Adipocyte (in vitro differentiated cells): ENCODE measurements at regions not wholly inside any gene's neighbourhood (a gene's known extent, or its start where the extent isn't known, plus 50 kb on each side); places are given as distances from the start of the nearest gene placed in this dataset.
A peak's percentile ranks its signal among the peaks of the same experiment; 100 is the strongest.

Source experiments
- DNase-seq: peaks from one replicate; pipeline ENCODE4 v3.0.0-alpha.2; 2015; ENCODE audit warnings: low read depth
- H3K27me3 ChIP-seq: replicated peaks from 2 replicates; pipeline ENCODE4 v1.7.0; 2013; ENCODE audit warnings: mild to moderate bottlenecking, low read length, moderate library complexity; ENCODE audit not compliant: control insufficient read depth, insufficient read depth
- H3K36me3 ChIP-seq: 2 replicates; pipeline ENCODE4 v1.7.0; 2013; ENCODE audit warnings: low read length, mild to moderate bottlenecking, moderate library complexity; ENCODE audit not compliant: control insufficient read depth, insufficient read depth, severe bottlenecking
- H3K4me1 ChIP-seq: 2 replicates; pipeline ENCODE4 v1.7.0; 2013; ENCODE audit warnings: mild to moderate bottlenecking, low read length, moderate library complexity; ENCODE audit not compliant: control insufficient read depth, insufficient read depth
- H3K4me3 ChIP-seq: 2 replicates; pipeline ENCODE4 v1.7.0; 2013; ENCODE audit warnings: mild to moderate bottlenecking, low read length, moderate library complexity
- H3K9ac ChIP-seq: 2 replicates; pipeline ENCODE4 v1.7.0; 2013; ENCODE audit warnings: mild to moderate bottlenecking, low read length, moderate library complexity
- H3K9me3 ChIP-seq: 2 replicates; pipeline ENCODE4 v1.7.0; 2013; ENCODE audit warnings: mild to moderate bottlenecking, low read length, moderate library complexity; ENCODE audit not compliant: control insufficient read depth

DNA sequence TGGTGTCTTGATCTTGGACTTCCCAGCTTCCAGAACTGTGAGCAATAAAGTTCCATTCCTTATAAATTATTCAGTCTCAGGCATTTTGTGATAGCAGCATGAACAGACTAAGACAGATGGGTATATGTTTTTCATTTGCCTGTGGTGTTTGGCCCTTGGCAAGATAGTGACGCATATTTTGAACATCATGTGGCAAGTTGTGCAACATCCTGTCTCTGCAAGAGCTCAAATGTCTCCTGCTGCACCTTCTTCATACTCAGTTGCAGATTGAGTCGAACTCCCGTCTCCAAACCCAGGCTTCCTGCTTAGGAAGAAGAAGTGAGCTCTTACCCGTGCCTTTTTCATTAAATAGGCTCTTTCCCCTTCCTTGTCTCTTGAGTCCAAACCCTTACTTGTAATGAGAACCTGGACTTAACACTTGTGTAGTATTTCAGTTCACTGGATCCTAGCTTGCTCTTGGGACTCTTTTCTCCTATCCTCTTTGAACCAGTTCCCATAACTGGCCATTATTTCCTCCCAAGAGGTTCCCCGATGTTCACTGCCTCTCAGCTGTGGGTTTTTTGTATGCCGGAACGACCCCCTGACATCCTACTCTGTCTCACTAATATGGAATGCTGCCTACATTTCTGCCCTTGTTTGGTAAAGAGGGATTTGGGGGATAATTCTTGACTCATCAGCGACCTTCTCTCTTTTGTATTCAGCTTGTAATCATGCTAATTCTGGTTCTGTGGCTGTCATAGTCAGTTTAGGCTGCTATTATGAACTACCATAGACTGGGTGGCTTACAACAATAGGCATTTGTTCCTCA is 125.0 kb upstream of the KCNK2 start:
- Histone ChIP-seq H3K9me3 (peaks cover 10% of the 10 kb centered on the region), H3K36me3 (no peaks in the 10 kb centered on the region), H3K4me1 (peaks cover 20% of the 10 kb centered on the region), H3K9ac (peak overlapping the region; percentile 78), H3K4me3 (peak overlapping the region; percentile 67), H3K27me3 (no peaks in the 10 kb centered on the region)
- DNase-seq, result peak; percentile 94

DNA sequence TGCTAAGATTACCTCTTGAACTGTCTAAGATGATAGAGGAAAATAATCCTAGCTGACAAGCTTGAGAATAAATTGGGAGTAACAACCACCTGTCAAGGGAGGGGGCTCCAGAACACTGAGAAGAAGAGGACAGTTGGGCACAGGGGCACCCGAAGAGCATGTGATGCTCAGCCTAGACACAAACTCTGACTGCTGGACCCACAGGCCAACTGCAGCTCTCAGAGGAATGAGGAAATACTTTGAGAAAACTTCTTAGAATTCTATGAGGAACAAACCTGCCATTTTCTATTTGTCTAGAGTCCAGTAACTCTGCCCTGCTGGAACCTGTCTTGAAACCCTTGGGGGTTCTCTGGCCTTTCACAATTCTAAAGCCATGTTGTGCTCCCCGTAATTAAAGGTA is 124.1 kb upstream of the KCNK2 start:
- Histone ChIP-seq H3K4me1 (peaks cover 20% of the 10 kb centered on the region), H3K27me3 (no peaks in the 10 kb centered on the region), H3K9me3 (peaks cover 10% of the 10 kb centered on the region), H3K9ac (peak overlapping the region; percentile 78), H3K4me3 (peak overlapping the region; percentile 67), H3K36me3 (no peaks in the 10 kb centered on the region)
- no peak for DNase-seq

DNA sequence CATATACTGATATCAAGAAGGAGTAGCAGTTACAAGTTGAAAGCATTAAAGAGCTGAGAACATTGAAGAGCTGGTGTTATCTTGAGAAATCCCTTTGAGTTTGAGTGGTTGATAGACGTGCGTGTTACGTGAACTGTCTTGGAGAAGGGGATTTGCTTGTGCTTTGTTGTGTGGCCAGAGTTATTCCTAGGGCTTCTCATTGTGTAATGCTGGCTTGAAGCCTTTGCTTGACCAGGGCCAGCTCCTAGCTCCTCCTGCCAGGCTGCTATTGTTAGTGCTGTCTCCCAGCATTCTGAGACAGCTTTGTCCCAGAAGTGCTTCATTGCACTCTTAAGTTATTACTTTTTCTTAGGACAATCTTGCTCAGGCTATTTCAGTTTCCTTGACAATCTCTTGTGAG is 116.2 kb upstream of the KCNK2 start:
- Histone ChIP-seq H3K9ac (peak overlapping the region; percentile 47), H3K9me3 (no peaks in the 10 kb centered on the region), H3K4me3 (peak overlapping the region; percentile 49), H3K27me3 (no peaks in the 10 kb centered on the region), H3K4me1 (peaks cover 38% of the 10 kb centered on the region), H3K36me3 (no peaks in the 10 kb centered on the region)
- peak; percentile 74 for DNase-seq

DNA sequence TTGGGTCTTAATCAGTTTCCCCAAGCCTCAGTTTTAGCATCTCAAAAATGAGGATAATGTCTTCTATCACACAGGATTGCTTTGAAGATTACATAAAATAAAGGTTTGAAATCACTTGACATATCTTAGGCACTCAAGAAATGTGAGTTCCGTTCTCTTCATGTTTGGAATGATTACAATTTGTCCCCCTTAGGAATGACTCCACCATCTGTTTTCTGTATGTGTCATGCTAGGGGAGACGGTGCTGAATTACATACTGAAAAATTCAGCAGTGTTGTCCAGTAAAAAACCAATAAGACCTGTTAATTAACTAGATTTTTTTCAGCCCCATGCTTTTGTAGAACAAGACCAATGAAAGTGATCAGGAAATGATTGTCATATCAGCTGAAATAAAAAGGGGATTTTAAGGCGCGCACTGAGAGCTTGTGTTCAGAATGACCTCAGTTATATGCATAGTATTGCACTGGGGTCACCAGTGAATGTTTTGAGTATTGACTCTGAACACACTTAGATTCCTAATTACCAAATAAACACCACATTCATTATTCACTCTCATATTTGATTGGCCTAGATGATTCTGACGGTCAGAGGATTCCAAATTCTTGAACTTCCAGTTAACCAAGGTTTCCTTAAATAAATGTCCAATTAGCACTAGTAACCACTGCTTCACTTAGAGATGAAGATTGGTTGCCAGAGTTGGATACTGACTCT is 114.5 kb upstream of the KCNK2 start:
- H3K9me3 ChIP-seq, result no peaks in the 10 kb centered on the region
- peaks cover 39% of the 10 kb centered on the region for H3K4me1 ChIP-seq
- H3K9ac ChIP-seq, result no peak overlapping the region
- peak; percentile 69 for DNase-seq
- H3K36me3 ChIP-seq, result no peaks in the 10 kb centered on the region
- H3K27me3 ChIP-seq, result no peaks in the 10 kb centered on the region
- H3K4me3 ChIP-seq, result peak overlapping the region; percentile 49

DNA sequence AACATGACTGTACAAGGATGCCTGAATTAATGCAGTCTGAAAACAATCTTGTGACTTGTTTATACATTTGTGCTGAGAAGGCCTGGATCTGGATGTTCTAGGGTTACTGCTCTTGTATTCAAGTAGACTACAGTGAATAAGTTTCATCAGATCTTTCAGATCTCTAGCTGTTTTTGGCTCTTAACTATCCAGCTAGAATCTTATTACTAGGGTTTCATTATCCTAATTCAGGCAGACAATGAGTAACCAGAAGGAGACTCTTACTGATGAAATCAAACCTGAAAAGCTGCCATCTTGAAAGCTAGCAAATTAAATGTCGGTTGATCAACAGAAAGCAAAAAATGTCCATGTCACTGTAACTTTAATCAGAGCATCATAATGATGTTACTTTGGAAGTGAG is 112.5 kb upstream of the KCNK2 start:
- H3K4me3 ChIP-seq, result no peak overlapping the region
- peaks cover 39% of the 10 kb centered on the region for H3K4me1 ChIP-seq
- DNase-seq, result peak; percentile 15
- no peaks in the 10 kb centered on the region for H3K27me3 ChIP-seq
- H3K9me3 ChIP-seq, result no peaks in the 10 kb centered on the region
- no peaks in the 10 kb centered on the region for H3K36me3 ChIP-seq
- peak overlapping the region; percentile 40 for H3K9ac ChIP-seq

DNA sequence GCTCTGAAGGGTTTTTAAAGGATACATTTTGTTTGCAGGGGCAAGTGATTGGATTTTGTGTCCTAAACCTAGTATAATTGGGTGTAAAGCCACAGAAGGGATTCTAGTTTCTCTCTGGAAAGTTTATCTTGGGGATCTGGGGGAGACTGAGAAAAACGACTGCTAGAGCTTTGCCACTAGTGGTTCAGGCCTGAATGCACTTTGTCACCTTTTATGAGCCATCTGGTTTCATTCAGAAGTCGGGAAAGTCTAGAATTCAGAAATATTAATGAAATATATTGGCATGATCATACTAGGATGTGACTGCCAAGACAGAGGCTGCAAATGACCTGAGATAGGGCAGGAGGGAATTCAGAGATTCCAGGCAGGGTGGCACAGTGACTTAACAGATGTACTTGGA is 111.5 kb upstream of the KCNK2 start:
- Histone ChIP-seq H3K36me3 (no peaks in the 10 kb centered on the region), H3K4me3 (no peak overlapping the region), H3K27me3 (no peaks in the 10 kb centered on the region), H3K9me3 (no peaks in the 10 kb centered on the region), H3K4me1 (peaks cover 36% of the 10 kb centered on the region), H3K9ac (no peak overlapping the region)
- no peak for DNase-seq

DNA sequence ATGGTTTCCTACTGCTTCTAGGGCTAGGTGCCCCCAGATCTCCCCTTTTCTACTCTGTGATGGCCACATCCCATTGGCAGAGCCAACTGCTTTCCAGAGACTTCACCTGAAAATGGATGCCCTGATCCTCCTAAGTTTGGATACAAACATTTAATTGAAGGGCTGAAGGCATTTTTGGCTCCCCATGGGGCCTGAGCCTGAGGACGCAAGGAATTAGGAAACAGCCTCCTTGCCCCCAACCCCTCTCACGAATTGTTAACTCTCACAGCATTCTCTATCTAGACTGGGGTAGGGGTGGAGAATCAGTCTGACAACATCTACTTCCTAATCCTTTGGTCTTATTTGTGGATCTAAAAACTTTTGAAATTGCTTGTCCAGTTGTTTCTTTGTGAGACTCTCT is 108.5 kb upstream of the KCNK2 start:
- no peak for DNase-seq
- Histone ChIP-seq H3K9me3 (no peaks in the 10 kb centered on the region), H3K4me1 (peaks cover 21% of the 10 kb centered on the region), H3K4me3 (no peak overlapping the region), H3K36me3 (no peaks in the 10 kb centered on the region), H3K27me3 (no peaks in the 10 kb centered on the region), H3K9ac (no peak overlapping the region)

DNA sequence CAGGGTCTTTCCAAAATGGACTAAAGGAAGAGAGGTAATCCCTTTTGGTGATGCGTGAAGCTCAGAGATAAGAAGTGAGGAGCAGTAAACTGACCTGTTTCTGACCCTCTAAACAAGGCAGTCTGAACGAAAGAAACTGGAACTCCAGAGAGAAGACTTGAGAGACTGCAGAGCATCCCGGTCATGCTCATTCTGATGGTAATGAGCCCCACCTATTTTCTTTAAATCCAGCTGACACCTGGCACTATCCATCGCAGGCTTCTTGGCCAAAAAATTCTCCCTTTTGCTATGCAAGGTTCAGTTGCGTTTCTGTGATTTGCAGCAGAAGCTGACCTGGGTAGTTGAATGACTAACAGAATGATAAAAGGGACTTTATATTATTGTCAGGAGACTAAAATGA is 105.9 kb upstream of the KCNK2 start:
- Histone ChIP-seq H3K9ac (no peak overlapping the region), H3K27me3 (no peaks in the 10 kb centered on the region), H3K4me3 (no peak overlapping the region), H3K36me3 (no peaks in the 10 kb centered on the region), H3K4me1 (no peaks in the 10 kb centered on the region), H3K9me3 (no peaks in the 10 kb centered on the region)
- DNase-seq, result no peak

DNA sequence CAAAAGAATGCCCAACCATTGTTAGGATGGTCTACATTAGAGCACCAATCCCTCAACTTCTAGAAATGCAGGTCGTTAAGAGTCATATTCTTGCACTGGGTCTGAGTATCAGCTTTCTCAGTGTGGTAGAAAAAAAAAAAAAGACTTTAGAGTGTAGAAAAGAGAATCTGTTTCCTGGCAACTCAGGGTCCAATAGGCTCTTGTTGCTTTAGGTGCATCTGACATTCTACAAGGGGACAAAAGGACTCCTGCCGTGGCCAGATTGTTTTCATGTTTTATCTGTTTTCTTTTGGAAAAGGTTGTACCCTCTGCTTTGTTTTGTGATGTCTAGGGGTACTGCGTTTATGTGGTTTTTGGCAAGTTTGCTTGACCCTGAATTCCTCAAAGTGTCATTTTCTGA is 105.4 kb upstream of the KCNK2 start:
- H3K9me3 ChIP-seq, result no peaks in the 10 kb centered on the region
- H3K4me3 ChIP-seq, result no peak overlapping the region
- no peak overlapping the region for H3K9ac ChIP-seq
- no peaks in the 10 kb centered on the region for H3K27me3 ChIP-seq
- H3K36me3 ChIP-seq, result no peaks in the 10 kb centered on the region
- no peaks in the 10 kb centered on the region for H3K4me1 ChIP-seq
- no peak for DNase-seq

DNA sequence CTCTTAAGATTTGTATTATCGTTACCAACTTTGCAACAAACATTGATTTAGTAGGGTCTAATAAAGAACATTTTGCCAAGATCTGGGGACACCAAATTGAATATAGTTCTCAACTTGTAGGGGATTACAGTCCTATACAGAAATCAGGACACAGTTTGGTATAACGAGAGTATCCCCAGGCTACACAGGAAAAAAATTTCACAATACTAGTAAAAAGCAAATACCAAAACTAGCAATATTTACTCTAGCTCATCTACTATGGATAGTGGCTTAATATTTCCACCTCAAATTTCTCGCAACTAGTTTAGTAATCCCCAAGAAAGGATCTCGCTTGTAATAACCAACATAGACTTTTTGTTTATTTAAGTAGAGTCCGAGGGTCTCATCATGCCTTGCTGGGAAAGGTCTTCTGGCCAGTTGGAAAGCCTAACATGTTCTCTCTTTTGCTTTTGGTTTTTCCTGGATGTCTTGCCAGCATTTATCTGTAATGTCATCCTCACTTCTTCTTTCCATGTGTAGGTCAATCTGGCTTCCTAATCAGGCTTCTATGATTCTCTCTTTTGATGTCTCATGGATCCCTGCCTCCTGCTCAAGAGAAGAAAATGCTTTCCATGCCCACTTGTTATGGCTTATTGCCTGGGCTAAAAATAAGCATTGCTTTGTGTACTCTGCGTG is 104.7 kb upstream of the KCNK2 start:
- no peak for DNase-seq
- H3K4me3 ChIP-seq, result no peak overlapping the region
- H3K9ac ChIP-seq, result no peak overlapping the region
- H3K9me3 ChIP-seq, result no peaks in the 10 kb centered on the region
- no peaks in the 10 kb centered on the region for H3K36me3 ChIP-seq
- no peaks in the 10 kb centered on the region for H3K27me3 ChIP-seq
- H3K4me1 ChIP-seq, result peaks cover 2% of the 10 kb centered on the region

DNA sequence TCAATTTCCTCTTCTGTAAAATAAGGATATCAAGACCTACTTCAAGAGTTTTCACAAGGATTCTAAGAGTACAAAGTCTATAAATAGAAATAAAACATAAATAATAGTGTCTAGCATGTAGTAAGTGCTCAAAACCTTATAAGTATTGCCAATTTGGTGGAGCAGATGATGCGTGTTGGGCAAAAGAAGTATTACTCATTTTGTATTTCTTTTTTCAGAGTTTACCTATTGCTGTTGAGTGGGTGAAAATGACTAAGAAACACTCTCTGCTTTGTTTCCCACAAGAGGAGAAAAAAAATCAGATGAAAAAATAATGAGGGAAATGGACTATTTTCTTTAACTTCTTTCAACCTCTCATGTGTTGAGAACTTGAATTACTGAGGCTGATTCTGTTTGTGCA is 103.3 kb upstream of the KCNK2 start:
- no peak for DNase-seq
- H3K4me3 ChIP-seq, result no peak overlapping the region
- no peak overlapping the region for H3K9ac ChIP-seq
- H3K9me3 ChIP-seq, result no peaks in the 10 kb centered on the region
- peaks cover 5% of the 10 kb centered on the region for H3K4me1 ChIP-seq
- H3K27me3 ChIP-seq, result no peaks in the 10 kb centered on the region
- no peaks in the 10 kb centered on the region for H3K36me3 ChIP-seq
